ENCODE measurements at regions not wholly inside any gene's neighbourhood (a gene's known extent, or its start where the extent isn't known, plus 50 kb on each side); places are given as distances from the start of the nearest gene placed in this dataset.

- no peak for DNase-seq
Measured at GRCh38 chr5:166317425-166317824, 1974.0 kb upstream of the WWC1 start.

GRCh38 chr5:166320920-166321480 lies 1970.4 kb upstream of the WWC1 start:
- no peak for DNase-seq

GRCh38 chr5:166324372-166324771 lies 1967.1 kb upstream of the WWC1 start:
- no peak for DNase-seq

GRCh38 chr5:166329149-166329800 lies 1962.2 kb upstream of the WWC1 start:
- no peak for DNase-seq

- DNase-seq, result no peak
Measured at GRCh38 chr5:166330036-166330435, 1961.4 kb upstream of the WWC1 start.

GRCh38 chr5:166331521-166331920 lies 1959.9 kb upstream of the WWC1 start:
- DNase-seq, result no peak

- no peak for DNase-seq
Measured at GRCh38 chr5:166338801-166339200, 1952.6 kb upstream of the WWC1 start.

- DNase-seq, result no peak
Measured at GRCh38 chr5:166340039-166340438, 1951.4 kb upstream of the WWC1 start.

- DNase-seq, result no peak
Measured at GRCh38 chr5:166341740-166342337, 1949.6 kb upstream of the WWC1 start.

GRCh38 chr5:166342402-166342801 lies 1949.0 kb upstream of the WWC1 start:
- DNase-seq, result no peak

GRCh38 chr5:166346726-166347374 lies 1944.6 kb upstream of the WWC1 start:
- no peak for DNase-seq

GRCh38 chr5:166349046-166349445 lies 1942.4 kb upstream of the WWC1 start:
- DNase-seq, result no peak

- no peak for DNase-seq
Measured at GRCh38 chr5:166353580-166353979, 1937.9 kb upstream of the WWC1 start.

GRCh38 chr5:166354332-166354731 lies 1937.1 kb upstream of the WWC1 start:
- DNase-seq, result no peak

- no peak for DNase-seq
Measured at GRCh38 chr5:166356096-166356495, 1935.3 kb upstream of the WWC1 start.

- DNase-seq, result no peak
Measured at GRCh38 chr5:166358127-166358830, 1933.2 kb upstream of the WWC1 start.

GRCh38 chr5:166363087-166363760 lies 1928.2 kb upstream of the WWC1 start:
- no peak for DNase-seq

- no peak for DNase-seq
Measured at GRCh38 chr5:166365164-166365563, 1926.3 kb upstream of the WWC1 start.

GRCh38 chr5:166367391-166367790 lies 1924.1 kb upstream of the WWC1 start:
- DNase-seq, result no peak

- DNase-seq, result no peak
Measured at GRCh38 chr5:166369346-166369745, 1922.1 kb upstream of the WWC1 start.

GRCh38 chr5:166369807-166370206 lies 1921.6 kb upstream of the WWC1 start:
- no peak for DNase-seq

- DNase-seq, result no peak
Measured at GRCh38 chr5:166370928-166371690, 1920.3 kb upstream of the WWC1 start.

Measured in bone marrow (tissue), 2 donors.